Progenitor cell of endocrine pancreas (in vitro differentiated cells): ENCODE measurements at regions not wholly inside any gene's neighbourhood (a gene's known extent, or its start where the extent isn't known, plus 50 kb on each side); places are given as distances from the start of the nearest gene placed in this dataset.
"Not testable (repeated sequence)": the region's sequence is repeated elsewhere in the genome, so short reads cannot be mapped to it uniquely, and the experiment has no call there.

Source experiments
- DNase-seq: peaks from one replicate; pipeline ENCODE4 v3.0.0; 2021; ENCODE audit warnings: low spot score; ENCODE audit not compliant: unreplicated experiment
- H3K27ac Mint-ChIP-seq: 2 replicates; pipeline ENCODE4 v1.8.0; 2021; ENCODE audit warnings: mild to moderate bottlenecking, moderate library complexity, mixed read lengths
- H3K27me3 Mint-ChIP-seq: 2 replicates; pipeline ENCODE4 v1.8.0; 2021; ENCODE audit warnings: mixed read lengths
- H3K36me3 Mint-ChIP-seq: 2 replicates; pipeline ENCODE4 v1.8.0; 2022; ENCODE audit warnings: mixed read lengths; ENCODE audit not compliant: insufficient read depth
- H3K4me1 Mint-ChIP-seq: 2 replicates; pipeline ENCODE4 v1.8.0; 2021; ENCODE audit warnings: low read depth, mixed read lengths
- H3K4me3 Mint-ChIP-seq: 2 replicates; pipeline ENCODE4 v1.8.0; 2021; ENCODE audit warnings: low read depth, mild to moderate bottlenecking, moderate library complexity, mixed read lengths
- H3K9me3 Mint-ChIP-seq: 2 replicates; pipeline ENCODE4 v1.8.0; 2021; ENCODE audit warnings: low read depth, mixed read lengths
- CTCF ChIP-seq: fragments of 200-600 bp; sonication (generic); IDR thresholded peaks from one replicate; pipeline ENCODE4 v1.5.0; 2021; ENCODE audit warnings: antibody characterized with exemption, mild to moderate bottlenecking; ENCODE audit not compliant: unreplicated experiment

GRCh38 chrX:138874271-138874935 lies 162.9 kb upstream of the FGF13 start:
- Mint-ChIP-seq H3K9me3 (peaks cover 7% of the 10 kb centered on the region), H3K27me3 (no peaks in the 10 kb centered on the region), H3K36me3 (peaks cover 4% of the 10 kb centered on the region), H3K27ac (no peak overlapping the region), H3K4me1 (no peaks in the 10 kb centered on the region), H3K4me3 (no peak overlapping the region)
- no peak for DNase-seq
- TF ChIP-seq CTCF = no peak

GRCh38 chrX:138873640-138874039 lies 162.1 kb upstream of the FGF13 start:
- H3K27ac Mint-ChIP-seq, DNase-seq, H3K27me3 Mint-ChIP-seq, H3K4me3 Mint-ChIP-seq, H3K36me3 Mint-ChIP-seq, H3K4me1 Mint-ChIP-seq, H3K9me3 Mint-ChIP-seq: not testable (repeated sequence)

GRCh38 chrX:138872537-138872936 lies 161.0 kb upstream of the FGF13 start:
- no peaks in the 10 kb centered on the region for H3K36me3 Mint-ChIP-seq
- no peak overlapping the region for H3K27ac Mint-ChIP-seq
- no peak for DNase-seq
- no peaks in the 10 kb centered on the region for H3K9me3 Mint-ChIP-seq
- H3K27me3 Mint-ChIP-seq = no peaks in the 10 kb centered on the region
- no peaks in the 10 kb centered on the region for H3K4me1 Mint-ChIP-seq
- H3K4me3 Mint-ChIP-seq = no peak overlapping the region
- no peak for TF ChIP-seq CTCF

- no peaks in the 10 kb centered on the region for H3K9me3 Mint-ChIP-seq
- no peak for TF ChIP-seq CTCF
- H3K4me1 Mint-ChIP-seq = no peaks in the 10 kb centered on the region
- H3K4me3 Mint-ChIP-seq = no peak overlapping the region
- H3K27me3 Mint-ChIP-seq = no peaks in the 10 kb centered on the region
- no peak overlapping the region for H3K27ac Mint-ChIP-seq
- DNase-seq = no peak
- no peaks in the 10 kb centered on the region for H3K36me3 Mint-ChIP-seq
These were observed 160.2 kb upstream of the FGF13 start for GRCh38 chrX:138871739-138872138.

GRCh38 chrX:138866643-138867042 lies 155.1 kb upstream of the FGF13 start:
- H3K36me3 Mint-ChIP-seq = no peaks in the 10 kb centered on the region
- H3K4me3 Mint-ChIP-seq = no peak overlapping the region
- H3K9me3 Mint-ChIP-seq = no peaks in the 10 kb centered on the region
- peaks cover 8% of the 10 kb centered on the region for H3K4me1 Mint-ChIP-seq
- TF ChIP-seq CTCF = no peak
- H3K27ac Mint-ChIP-seq = no peak overlapping the region
- no peaks in the 10 kb centered on the region for H3K27me3 Mint-ChIP-seq
- no peak for DNase-seq

GRCh38 chrX:138865093-138865649 lies 153.7 kb upstream of the FGF13 start:
- peaks cover 8% of the 10 kb centered on the region for H3K4me1 Mint-ChIP-seq
- no peaks in the 10 kb centered on the region for H3K9me3 Mint-ChIP-seq
- H3K4me3 Mint-ChIP-seq = no peak overlapping the region
- no peak for DNase-seq
- no peak for TF ChIP-seq CTCF
- H3K36me3 Mint-ChIP-seq = no peaks in the 10 kb centered on the region
- no peaks in the 10 kb centered on the region for H3K27me3 Mint-ChIP-seq
- H3K27ac Mint-ChIP-seq = no peak overlapping the region
